H9 (cell line): ENCODE measurements at regions not wholly inside any gene's neighbourhood (a gene's known extent, or its start where the extent isn't known, plus 50 kb on each side); places are given as distances from the start of the nearest gene placed in this dataset.

Experiments used
- DNase-seq: peaks from one replicate; pipeline ENCODE4 v3.0.0-alpha.2; 2017
- H2AFZ ChIP-seq: one replicate; pipeline ENCODE4 v1.6.1; 2013; ENCODE audit warnings: mild to moderate bottlenecking, low read length, control low read depth, moderate library complexity
- H2AK5ac ChIP-seq: 2 replicates; pipeline ENCODE4 v1.6.1; 2013; ENCODE audit warnings: low read length, control low read depth, mixed read lengths; ENCODE audit not compliant: insufficient read length
- H2BK120ac ChIP-seq: one replicate; pipeline ENCODE4 v1.6.1; 2013; ENCODE audit warnings: low read depth, mild to moderate bottlenecking, low read length, control low read depth, inconsistent platforms; ENCODE audit not compliant: poor library complexity, severe bottlenecking
- H2BK12ac ChIP-seq: 2 replicates; pipeline ENCODE4 v1.6.1; 2013; ENCODE audit warnings: low read length, control low read depth, mixed read lengths, low read depth; ENCODE audit not compliant: insufficient read length
- H2BK15ac ChIP-seq: 2 replicates; pipeline ENCODE4 v1.6.1; 2013; ENCODE audit warnings: low read depth, low read length, control low read depth
- H2BK20ac ChIP-seq: one replicate; pipeline ENCODE4 v1.6.1; 2013; ENCODE audit warnings: low read depth, mild to moderate bottlenecking, low read length, control low read depth, inconsistent platforms; ENCODE audit not compliant: poor library complexity, severe bottlenecking
- H2BK5ac ChIP-seq: 2 replicates; pipeline ENCODE4 v1.6.1; 2013; ENCODE audit warnings: low read length, control low read depth, mixed read lengths; ENCODE audit not compliant: insufficient read length
- H3K14ac ChIP-seq: 2 replicates; pipeline ENCODE4 v1.6.1; 2013; ENCODE audit warnings: low read length, control low read depth; ENCODE audit not compliant: insufficient read depth
- H3K18ac ChIP-seq: 2 replicates; pipeline ENCODE4 v1.6.1; 2013; ENCODE audit warnings: low read depth, mild to moderate bottlenecking, mixed read lengths, low read length, control low read depth; ENCODE audit not compliant: insufficient read length
- H3K23ac ChIP-seq: 2 replicates; pipeline ENCODE4 v1.6.1; 2013; ENCODE audit warnings: low read length, control low read depth, mixed read lengths, low read depth; ENCODE audit not compliant: insufficient read length
- H3K23me2 ChIP-seq: 2 replicates; pipeline ENCODE4 v1.6.1; 2013; ENCODE audit warnings: low read depth, mild to moderate bottlenecking, mixed read lengths, low read length, control low read depth; ENCODE audit not compliant: insufficient read length, poor library complexity, severe bottlenecking
- H3K27ac ChIP-seq: 2 replicates; pipeline ENCODE4 v1.5.1; 2013; ENCODE audit warnings: low read length, control low read depth, mixed read lengths, low read depth; ENCODE audit not compliant: insufficient read length
- H3K27me3 ChIP-seq: 2 replicates; pipeline ENCODE4 v1.6.1; 2013; ENCODE audit warnings: low read length, control low read depth, inconsistent platforms; ENCODE audit not compliant: insufficient read depth
- H3K4ac ChIP-seq: 2 replicates; pipeline ENCODE4 v1.6.1; 2013; ENCODE audit warnings: low read depth, mild to moderate bottlenecking, control low read depth, inconsistent platforms, low read length, moderate library complexity
- H3K4me1 ChIP-seq: 2 replicates; pipeline ENCODE4 v1.6.1; 2013; ENCODE audit warnings: low read length, control low read depth, inconsistent platforms; ENCODE audit not compliant: insufficient read depth
- H3K4me2 ChIP-seq: 2 replicates; pipeline ENCODE4 v1.6.1; 2013; ENCODE audit warnings: low read length, control low read depth, mixed read lengths; ENCODE audit not compliant: insufficient read length, insufficient read depth
- H3K56ac ChIP-seq: 2 replicates; pipeline ENCODE4 v1.6.1; 2013; ENCODE audit warnings: low read depth, mild to moderate bottlenecking, mixed read lengths, low read length, control low read depth; ENCODE audit not compliant: insufficient read length
- H3K79me1 ChIP-seq: 2 replicates; pipeline ENCODE4 v1.6.1; 2013; ENCODE audit warnings: low read depth, mild to moderate bottlenecking, moderate library complexity, low read length, control low read depth, inconsistent platforms; ENCODE audit not compliant: insufficient read depth, poor library complexity, severe bottlenecking
- H3K79me2 ChIP-seq: 2 replicates; pipeline ENCODE4 v1.6.1; 2013; ENCODE audit warnings: low read length, control low read depth, inconsistent platforms; ENCODE audit not compliant: insufficient read depth
- H3K9ac ChIP-seq: 2 replicates; pipeline ENCODE4 v1.6.1; 2013; ENCODE audit warnings: low read length, control low read depth, mixed read lengths; ENCODE audit not compliant: insufficient read length; ENCODE audit errors: extremely low read depth
- H3K9me3 ChIP-seq: one replicate; pipeline ENCODE4 v1.6.1; 2013; ENCODE audit warnings: low read depth, low read length, inconsistent platforms; ENCODE audit not compliant: control insufficient read depth
- H3T11ph ChIP-seq: one replicate; pipeline ENCODE4 v1.6.1; 2013; ENCODE audit warnings: mild to moderate bottlenecking, low read length, control low read depth, inconsistent platforms
- H4K20me1 ChIP-seq: one replicate; pipeline ENCODE4 v1.6.1; 2013; ENCODE audit not compliant: control insufficient read depth, insufficient read length, insufficient read depth
- H4K5ac ChIP-seq: 2 replicates; pipeline ENCODE4 v1.6.1; 2013; ENCODE audit warnings: low read depth, mild to moderate bottlenecking, mixed read lengths, low read length, control low read depth; ENCODE audit not compliant: insufficient read length
- H4K8ac ChIP-seq: replicated peaks from 2 replicates; pipeline ENCODE4 v1.6.1; 2013; ENCODE audit warnings: low read length, control low read depth, mixed read lengths, low read depth; ENCODE audit not compliant: insufficient read length
- H4K91ac ChIP-seq: 2 replicates; pipeline ENCODE4 v1.6.1; 2013; ENCODE audit warnings: low read depth, mild to moderate bottlenecking, moderate library complexity, mixed read lengths, low read length, control low read depth; ENCODE audit not compliant: insufficient read length
- H3K27ac Mint-ChIP-seq, 3 experiments: 2 replicates in 2 of 3; 3 replicates in 1 of 3; pipeline ENCODE4 v1.8.0; 2020 to 2021; ENCODE audit warnings: mixed read lengths in 3 of 3, mild to moderate bottlenecking in 1 of 3, moderate library complexity in 1 of 3
- H3K27me3 Mint-ChIP-seq: 2 replicates; pipeline ENCODE4 v1.8.0; 2021; ENCODE audit warnings: low read depth, mild to moderate bottlenecking, moderate library complexity, mixed read lengths
- H3K36me3 Mint-ChIP-seq, 3 experiments: 2 replicates in 2 of 3; 3 replicates in 1 of 3; pipeline ENCODE4 v1.8.0; 2020 to 2021; ENCODE audit warnings: low read depth in 3 of 3, mixed read lengths in 3 of 3; ENCODE audit not compliant: insufficient read depth in 1 of 3
- H3K4me1 Mint-ChIP-seq, 2 experiments: 2 replicates each; pipeline ENCODE4 v1.8.0; 2020; ENCODE audit warnings: mixed read lengths in 2 of 2
- H3K4me3 Mint-ChIP-seq, 2 experiments: 2 replicates in 1 of 2; 3 replicates in 1 of 2; pipeline ENCODE4 v1.8.0; 2020 to 2021; ENCODE audit warnings: mild to moderate bottlenecking in 2 of 2, mixed read lengths in 2 of 2, moderate library complexity in 1 of 2
- H3K9me3 Mint-ChIP-seq, 2 experiments: 2 replicates in 1 of 2; 3 replicates in 1 of 2; pipeline ENCODE4 v1.8.0; 2020; ENCODE audit warnings: mild to moderate bottlenecking in 2 of 2, mixed read lengths in 2 of 2, moderate library complexity in 1 of 2
- CTCF ChIP-seq: fragments of 200-600 bp; sonication (generic); conservative IDR thresholded peaks from 3 replicates; pipeline ENCODE4 v1.8.0; 2021; ENCODE audit warnings: antibody characterized with exemption, mild to moderate bottlenecking
- WGBS: extraction: QIAGEN DNeasy Blood & Tissue Kit; methylation state at CpG from one replicate; pipeline ENCODE4 v1.1.7; 2013; ENCODE audit warnings: missing lambda C conversion rate, low lambda C conversion rate, mixed read lengths; ENCODE audit not compliant: insufficient read length; ENCODE audit errors: extremely low coverage; 5-methylcytosine and 5-hydroxymethylcytosine counted together

DNA sequence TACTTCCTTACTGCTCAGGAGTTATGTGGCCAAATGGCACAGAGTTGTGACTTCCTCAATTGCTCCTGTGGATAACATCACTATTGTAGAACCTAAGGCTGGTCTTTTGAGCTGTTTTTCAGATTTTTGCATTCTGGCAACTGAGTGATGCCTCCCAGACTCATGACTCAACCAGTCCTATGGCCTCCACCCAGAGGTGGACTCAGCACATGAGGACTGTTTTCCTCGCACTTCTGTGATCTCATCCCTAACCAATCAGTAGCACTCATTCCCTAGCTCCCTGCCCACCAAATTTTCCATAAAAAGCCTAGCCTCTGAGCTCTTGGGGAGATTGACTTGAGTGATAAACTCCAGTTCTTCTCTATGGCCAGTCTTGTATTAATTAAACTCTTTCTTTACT, 407.9 kb upstream of the TNP1 start:
- no peak overlapping the region for H3K14ac ChIP-seq
- H3T11ph ChIP-seq: no peak overlapping the region
- peaks cover 100% of the 10 kb centered on the region for H3K27me3 Mint-ChIP-seq
- no peak overlapping the region for H3K23ac ChIP-seq
- no peak overlapping the region for H2BK5ac ChIP-seq
- no peak overlapping the region for H3K18ac ChIP-seq
- no peak overlapping the region for H2AFZ ChIP-seq
- no peaks in the 10 kb centered on the region for H3K79me2 ChIP-seq
- H3K4me2 ChIP-seq: no peak overlapping the region
- no peak overlapping the region for H4K5ac ChIP-seq
- H3K4me3 Mint-ChIP-seq: no peak overlapping the region
- no peak overlapping the region for H2BK20ac ChIP-seq
- no peak overlapping the region for H3K4ac ChIP-seq
- H4K8ac ChIP-seq: no peak overlapping the region
- WGBS: no CpG with 5 or more reads among the region's 1 CpG
- H3K9me3 ChIP-seq: peaks cover 22% of the 10 kb centered on the region
- H3K9me3 Mint-ChIP-seq: peaks cover 27 to 34% of the 10 kb centered on the region in 2 experiments
- TF ChIP-seq CTCF: no peak
- no peak overlapping the region for H2BK12ac ChIP-seq
- no peaks in the 10 kb centered on the region for H3K23me2 ChIP-seq
- no peaks in the 10 kb centered on the region for H3K79me1 ChIP-seq
- H3K27ac Mint-ChIP-seq: no peak overlapping the region
- H2BK120ac ChIP-seq: no peak overlapping the region
- H3K27me3 ChIP-seq: peaks cover 69% of the 10 kb centered on the region
- peaks cover 13% of the 10 kb centered on the region in 2 experiments for H3K4me1 Mint-ChIP-seq
- no peaks in the 10 kb centered on the region for H4K20me1 ChIP-seq
- no peak overlapping the region for H3K9ac ChIP-seq
- H3K27ac ChIP-seq: no peak overlapping the region
- no peak overlapping the region for H2AK5ac ChIP-seq
- no peaks in the 10 kb centered on the region for H3K4me1 ChIP-seq
- H4K91ac ChIP-seq: no peak overlapping the region
- peaks cover 5 to 14% (median 12%) of the 10 kb centered on the region in 3 experiments for H3K36me3 Mint-ChIP-seq
- no peak for DNase-seq
- no peak overlapping the region for H2BK15ac ChIP-seq
- H3K56ac ChIP-seq: no peak overlapping the region
